Nephron progenitor cell (in vitro differentiated cells): ENCODE measurements at regions not wholly inside any gene's neighbourhood (a gene's known extent, or its start where the extent isn't known, plus 50 kb on each side); places are given as distances from the start of the nearest gene placed in this dataset.
"Not testable (repeated sequence)": the region's sequence is repeated elsewhere in the genome, so short reads cannot be mapped to it uniquely, and the experiment has no call there.

Source experiments
- DNase-seq: peaks from one replicate; pipeline ENCODE4 v3.0.0; 2021
- H3K27ac Mint-ChIP-seq: 2 replicates; pipeline ENCODE4 v1.8.0; 2021; ENCODE audit warnings: mild to moderate bottlenecking, moderate library complexity, mixed read lengths
- H3K27me3 Mint-ChIP-seq: 2 replicates; pipeline ENCODE4 v1.8.0; 2021; ENCODE audit warnings: mild to moderate bottlenecking, low read depth, mixed read lengths; ENCODE audit not compliant: poor library complexity
- H3K36me3 Mint-ChIP-seq: 2 replicates; pipeline ENCODE4 v1.8.0; 2021; ENCODE audit warnings: low read depth, mixed read lengths
- H3K4me1 Mint-ChIP-seq: 2 replicates; pipeline ENCODE4 v1.8.0; 2021; ENCODE audit warnings: mixed read lengths
- H3K4me3 Mint-ChIP-seq: 2 replicates; pipeline ENCODE4 v1.8.0; 2021; ENCODE audit warnings: mild to moderate bottlenecking, moderate library complexity, mixed read lengths
- H3K9me3 Mint-ChIP-seq: 2 replicates; pipeline ENCODE4 v1.8.0; 2021; ENCODE audit warnings: mild to moderate bottlenecking, moderate library complexity, mixed read lengths
- TF ChIP-seq, protein P1 (sequence below): fragments of 200-600 bp; sonication (generic); IDR thresholded peaks from 2 replicates; pipeline ENCODE4 v1.5.0; 2021; ENCODE audit warnings: antibody characterized with exemption

DNA sequence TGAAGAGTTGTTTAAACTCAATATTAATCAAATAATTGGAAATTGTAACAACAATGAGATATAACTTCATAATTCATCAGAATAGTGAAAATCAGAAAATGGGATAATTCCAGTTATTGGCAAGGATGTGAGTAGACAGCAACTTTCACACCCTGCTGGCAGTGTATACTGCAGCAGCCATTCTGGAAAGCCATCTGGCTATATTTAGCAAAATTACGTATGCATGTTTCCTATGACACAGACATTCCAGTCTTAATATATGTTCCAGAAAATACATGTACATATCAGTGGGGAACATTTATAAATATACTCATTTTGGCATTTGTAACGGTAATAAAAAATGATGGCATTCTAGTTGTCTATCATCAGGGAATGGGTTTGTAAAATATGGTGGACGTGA is 564.1 kb downstream of the GBE1 start:
- H3K4me1 Mint-ChIP-seq: peaks cover 12% of the 10 kb centered on the region
- H3K36me3 Mint-ChIP-seq: no peaks in the 10 kb centered on the region
- H3K27ac Mint-ChIP-seq: no peak overlapping the region
- no peak for DNase-seq
- H3K9me3 Mint-ChIP-seq: no peaks in the 10 kb centered on the region
- H3K27me3 Mint-ChIP-seq: no peaks in the 10 kb centered on the region
- TF ChIP-seq, protein P1, sequence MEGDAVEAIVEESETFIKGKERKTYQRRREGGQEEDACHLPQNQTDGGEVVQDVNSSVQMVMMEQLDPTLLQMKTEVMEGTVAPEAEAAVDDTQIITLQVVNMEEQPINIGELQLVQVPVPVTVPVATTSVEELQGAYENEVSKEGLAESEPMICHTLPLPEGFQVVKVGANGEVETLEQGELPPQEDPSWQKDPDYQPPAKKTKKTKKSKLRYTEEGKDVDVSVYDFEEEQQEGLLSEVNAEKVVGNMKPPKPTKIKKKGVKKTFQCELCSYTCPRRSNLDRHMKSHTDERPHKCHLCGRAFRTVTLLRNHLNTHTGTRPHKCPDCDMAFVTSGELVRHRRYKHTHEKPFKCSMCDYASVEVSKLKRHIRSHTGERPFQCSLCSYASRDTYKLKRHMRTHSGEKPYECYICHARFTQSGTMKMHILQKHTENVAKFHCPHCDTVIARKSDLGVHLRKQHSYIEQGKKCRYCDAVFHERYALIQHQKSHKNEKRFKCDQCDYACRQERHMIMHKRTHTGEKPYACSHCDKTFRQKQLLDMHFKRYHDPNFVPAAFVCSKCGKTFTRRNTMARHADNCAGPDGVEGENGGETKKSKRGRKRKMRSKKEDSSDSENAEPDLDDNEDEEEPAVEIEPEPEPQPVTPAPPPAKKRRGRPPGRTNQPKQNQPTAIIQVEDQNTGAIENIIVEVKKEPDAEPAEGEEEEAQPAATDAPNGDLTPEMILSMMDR: no peak
- no peak overlapping the region for H3K4me3 Mint-ChIP-seq

- H3K4me3 Mint-ChIP-seq: no peak overlapping the region
- no peak overlapping the region for H3K27ac Mint-ChIP-seq
These were observed 566.0 kb downstream of the GBE1 start for GRCh38 chr3:81195478-81195877.

DNA sequence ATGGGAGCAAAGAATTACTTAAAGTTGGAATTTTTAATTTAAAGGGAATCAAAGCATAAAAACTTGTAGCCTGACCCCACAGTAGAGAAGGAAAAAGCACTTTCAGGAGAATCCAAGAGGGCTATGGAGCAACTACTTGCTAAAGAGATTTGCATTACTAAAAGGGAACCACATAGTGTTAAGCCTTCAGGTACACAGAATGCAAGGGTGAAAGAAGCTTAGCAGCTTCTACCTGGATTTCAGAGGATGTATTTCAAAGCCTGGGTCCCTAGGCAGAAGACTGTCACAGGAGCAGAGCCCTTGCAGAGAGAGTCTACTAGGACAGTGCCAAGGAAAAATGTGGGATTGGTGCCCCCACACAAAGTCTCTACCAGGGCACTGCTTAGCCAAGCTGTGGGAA is 575.0 kb downstream of the GBE1 start:
- H3K27ac Mint-ChIP-seq: no peak overlapping the region
- no peak overlapping the region for H3K4me3 Mint-ChIP-seq

More at GRCh38 chr3:81195478-81195877, 566.0 kb downstream of the GBE1 start:
- TF ChIP-seq, protein P1: no peak
- no peak for DNase-seq
- Mint-ChIP-seq H3K9me3 (no peaks in the 10 kb centered on the region), H3K36me3 (no peaks in the 10 kb centered on the region), H3K4me1 (peaks cover 12% of the 10 kb centered on the region), H3K27me3 (no peaks in the 10 kb centered on the region)

DNA sequence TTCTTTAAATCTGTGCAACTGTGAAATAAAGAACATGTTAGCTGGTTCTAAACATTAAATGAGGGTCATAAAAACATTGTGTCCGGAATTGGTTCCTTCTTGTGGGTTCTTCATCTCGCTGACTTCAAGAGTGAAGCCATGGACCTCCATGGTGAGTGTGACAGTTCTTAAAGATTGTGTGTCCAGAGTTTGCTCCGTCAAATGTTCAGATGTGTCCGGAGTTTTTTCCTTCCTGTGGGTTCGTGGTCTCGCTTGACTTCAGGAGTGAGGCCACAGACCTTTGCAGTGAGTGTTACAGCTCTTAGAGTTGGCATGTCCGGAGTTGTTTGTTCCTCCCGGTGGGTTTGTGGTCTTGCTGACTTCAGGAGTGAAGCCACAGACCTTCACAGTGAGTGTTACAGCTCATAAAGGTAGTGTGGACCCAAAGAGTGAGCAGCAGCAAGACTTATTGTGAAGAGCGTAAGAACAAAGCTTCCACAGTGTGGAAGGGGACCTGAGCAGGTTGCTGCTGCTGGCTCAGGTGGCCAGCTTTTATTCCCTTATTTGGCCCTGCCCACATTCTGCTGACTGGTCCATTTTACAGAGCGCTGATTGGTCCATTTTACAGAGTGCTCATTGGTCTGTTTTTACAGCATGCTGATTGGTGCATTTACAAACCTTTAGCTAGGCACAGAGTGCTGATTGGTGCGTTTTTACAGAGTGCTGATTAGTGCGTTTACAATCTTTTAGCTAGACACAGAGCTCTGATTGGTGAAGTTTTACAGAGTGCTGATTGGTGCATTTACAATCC is 579.2 kb downstream of the GBE1 start:
- not testable (repeated sequence) for H3K36me3 Mint-ChIP-seq, DNase-seq, H3K27ac Mint-ChIP-seq, H3K27me3 Mint-ChIP-seq, H3K4me3 Mint-ChIP-seq, H3K4me1 Mint-ChIP-seq
- peaks cover 14% of the 10 kb centered on the region for H3K9me3 Mint-ChIP-seq

More for the DNA sequence above, 575.0 kb downstream of the GBE1 start:
- TF ChIP-seq, protein P1: no peak
- no peak for DNase-seq
- no peaks in the 10 kb centered on the region for H3K27me3 Mint-ChIP-seq
- peaks cover 9% of the 10 kb centered on the region for H3K9me3 Mint-ChIP-seq
- H3K4me1 Mint-ChIP-seq: no peaks in the 10 kb centered on the region
- H3K36me3 Mint-ChIP-seq: no peaks in the 10 kb centered on the region

GRCh38 chr3:81173514-81173913 is 587.9 kb downstream of the GBE1 start:
- Mint-ChIP-seq H3K27ac (no peak overlapping the region), H3K4me3 (no peak overlapping the region), H3K36me3 (no peaks in the 10 kb centered on the region), H3K27me3 (no peaks in the 10 kb centered on the region), H3K9me3 (no peaks in the 10 kb centered on the region), H3K4me1 (no peaks in the 10 kb centered on the region)
- no peak for DNase-seq
- TF ChIP-seq, protein P1: peak; percentile 45

GRCh38 chr3:81170298-81170697 is 591.1 kb downstream of the GBE1 start:
- no peaks in the 10 kb centered on the region for H3K4me1 Mint-ChIP-seq
- DNase-seq: no peak
- H3K36me3 Mint-ChIP-seq: no peaks in the 10 kb centered on the region
- H3K9me3 Mint-ChIP-seq: no peaks in the 10 kb centered on the region
- H3K27me3 Mint-ChIP-seq: peaks cover 3% of the 10 kb centered on the region
- H3K27ac Mint-ChIP-seq: no peak overlapping the region
- TF ChIP-seq, protein P1: no peak
- no peak overlapping the region for H3K4me3 Mint-ChIP-seq
